Activated CD8-positive, alpha-beta T cell treated with anti-CD3 and anti-CD28 coated beads, Interleukin-2, amount 10 ng/mL, durations not matched to agents 7 days and 5 days (primary cell): ENCODE measurements at regions not wholly inside any gene's neighbourhood (a gene's known extent, or its start where the extent isn't known, plus 50 kb on each side); places are given as distances from the start of the nearest gene placed in this dataset.
"Not testable (repeated sequence)": the region's sequence is repeated elsewhere in the genome, so short reads cannot be mapped to it uniquely, and the experiment has no call there.

ENCODE experiments used
- ATAC-seq: fragments of 150-1000 bp; cut with Tn5 transposase; one replicate; pipeline ENCODE4 v1.10.0; 2021; ENCODE audit warnings: moderate library complexity
- CTCF ChIA-PET: fragments of 350-600 bp; sonication (Branson Sonifier 250); formaldehyde crosslinking; loops from one replicate; lab custom pipeline; 2021; ENCODE audit warnings: antibody characterized with exemption; lab: Charles Lee
- POLR2A ChIA-PET: fragments of 350-600 bp; sonication (Branson Sonifier 250); formaldehyde crosslinking; loops from one replicate; lab custom pipeline; 2021; ENCODE audit warnings: antibody characterized with exemption; lab: Charles Lee
- DNase-seq: peaks from one replicate; pipeline ENCODE4 v3.0.0-alpha.2; 2020
- H3K27ac Mint-ChIP-seq: one replicate; pipeline ENCODE4 v1.8.0; 2021; ENCODE audit warnings: mild to moderate bottlenecking, mixed read lengths
- H3K27me3 Mint-ChIP-seq: one replicate; pipeline ENCODE4 v1.8.0; 2021; ENCODE audit warnings: low read depth, mixed read lengths
- H3K36me3 Mint-ChIP-seq: one replicate; pipeline ENCODE4 v1.8.0; 2021; ENCODE audit warnings: low read depth, mixed read lengths
- H3K4me1 Mint-ChIP-seq: one replicate; pipeline ENCODE4 v1.8.0; 2021; ENCODE audit warnings: low read depth, mixed read lengths
- H3K4me3 Mint-ChIP-seq: one replicate; pipeline ENCODE4 v1.8.0; 2021; ENCODE audit warnings: mild to moderate bottlenecking, mixed read lengths
- H3K9me3 Mint-ChIP-seq: one replicate; pipeline ENCODE4 v1.8.0; 2022; ENCODE audit warnings: mixed read lengths; ENCODE audit not compliant: insufficient read depth

- CTCF ChIA-PET, result no interaction called here
- Mint-ChIP-seq H3K4me3 (no peak overlapping the region), H3K36me3 (no peaks in the 10 kb centered on the region), H3K27ac (no peak overlapping the region), H3K27me3 (no peaks in the 10 kb centered on the region), H3K9me3 (peaks cover 17% of the 10 kb centered on the region), H3K4me1 (no peaks in the 10 kb centered on the region)
- no peak for ATAC-seq
- POLR2A ChIA-PET, result no interaction called here
- DNase-seq, result no peak
Observed at GRCh38 chr7:68406480-68406879, 1191.8 kb upstream of the AUTS2 start.

- ChIA-PET POLR2A (no interaction called here), CTCF (no interaction called here)
- H3K4me1 Mint-ChIP-seq, result no peaks in the 10 kb centered on the region
- H3K4me3 Mint-ChIP-seq, result no peak overlapping the region
- peaks cover 14% of the 10 kb centered on the region for H3K9me3 Mint-ChIP-seq
- H3K27ac Mint-ChIP-seq, result no peak overlapping the region
- no peaks in the 10 kb centered on the region for H3K36me3 Mint-ChIP-seq
- ATAC-seq, result no peak
- no peaks in the 10 kb centered on the region for H3K27me3 Mint-ChIP-seq
- DNase-seq, result no peak
Observed at GRCh38 chr7:68407460-68407859, 1190.8 kb upstream of the AUTS2 start.

GRCh38 chr7:68408873-68409272 is 1189.4 kb upstream of the AUTS2 start:
- DNase-seq (no peak), ATAC-seq (no peak)
- ChIA-PET CTCF (no interaction called here), POLR2A (no interaction called here)
- Mint-ChIP-seq H3K9me3 (peaks cover 14% of the 10 kb centered on the region), H3K4me3 (no peak overlapping the region), H3K27ac (no peak overlapping the region), H3K27me3 (no peaks in the 10 kb centered on the region), H3K36me3 (no peaks in the 10 kb centered on the region), H3K4me1 (no peaks in the 10 kb centered on the region)

- H3K4me3 Mint-ChIP-seq, result no peak overlapping the region
- H3K4me1 Mint-ChIP-seq, result no peaks in the 10 kb centered on the region
- ATAC-seq (no peak), DNase-seq (no peak)
- ChIA-PET POLR2A (no interaction called here), CTCF (no interaction called here)
- peaks cover 14% of the 10 kb centered on the region for H3K9me3 Mint-ChIP-seq
- H3K36me3 Mint-ChIP-seq, result no peaks in the 10 kb centered on the region
- no peak overlapping the region for H3K27ac Mint-ChIP-seq
- H3K27me3 Mint-ChIP-seq, result no peaks in the 10 kb centered on the region
Observed at GRCh38 chr7:68409851-68410250, 1188.4 kb upstream of the AUTS2 start.

- ATAC-seq, H3K36me3 Mint-ChIP-seq, POLR2A ChIA-PET, H3K9me3 Mint-ChIP-seq, H3K4me1 Mint-ChIP-seq, DNase-seq, CTCF ChIA-PET, H3K27ac Mint-ChIP-seq, H3K27me3 Mint-ChIP-seq, H3K4me3 Mint-ChIP-seq: not testable (repeated sequence)
Observed at GRCh38 chr7:68410693-68411092, 1187.6 kb upstream of the AUTS2 start.

- Mint-ChIP-seq H3K27ac (no peak overlapping the region), H3K36me3 (no peaks in the 10 kb centered on the region), H3K4me3 (no peak overlapping the region), H3K27me3 (no peaks in the 10 kb centered on the region), H3K9me3 (peaks cover 8% of the 10 kb centered on the region), H3K4me1 (no peaks in the 10 kb centered on the region)
- DNase-seq (no peak), ATAC-seq (no peak)
- ChIA-PET CTCF (no interaction called here), POLR2A (no interaction called here)
Observed at GRCh38 chr7:68411742-68412141, 1186.5 kb upstream of the AUTS2 start.

- Mint-ChIP-seq H3K27me3 (no peaks in the 10 kb centered on the region), H3K27ac (no peak overlapping the region), H3K4me3 (no peak overlapping the region), H3K4me1 (no peaks in the 10 kb centered on the region), H3K9me3 (peaks cover 13% of the 10 kb centered on the region), H3K36me3 (no peaks in the 10 kb centered on the region)
- DNase-seq (no peak), ATAC-seq (no peak)
- ChIA-PET CTCF (no interaction called here), POLR2A (no interaction called here)
Observed at GRCh38 chr7:68414631-68415425, 1183.4 kb upstream of the AUTS2 start.

GRCh38 chr7:68417002-68417401 is 1181.3 kb upstream of the AUTS2 start:
- Mint-ChIP-seq H3K4me1 (no peaks in the 10 kb centered on the region), H3K27ac (no peak overlapping the region), H3K4me3 (no peak overlapping the region), H3K9me3 (peaks cover 10% of the 10 kb centered on the region), H3K27me3 (no peaks in the 10 kb centered on the region), H3K36me3 (no peaks in the 10 kb centered on the region)
- DNase-seq (no peak), ATAC-seq (no peak)
- ChIA-PET CTCF (no interaction called here), POLR2A (no interaction called here)

GRCh38 chr7:68417659-68418058 is 1180.6 kb upstream of the AUTS2 start:
- ChIA-PET CTCF (no interaction called here), POLR2A (no interaction called here)
- H3K27me3 Mint-ChIP-seq, result no peaks in the 10 kb centered on the region
- no peaks in the 10 kb centered on the region for H3K4me1 Mint-ChIP-seq
- H3K9me3 Mint-ChIP-seq, result peaks cover 10% of the 10 kb centered on the region
- H3K27ac Mint-ChIP-seq, result no peak overlapping the region
- no peak for DNase-seq
- no peak for ATAC-seq
- H3K4me3 Mint-ChIP-seq, result no peak overlapping the region
- no peaks in the 10 kb centered on the region for H3K36me3 Mint-ChIP-seq

GRCh38 chr7:68420342-68421192 is 1177.7 kb upstream of the AUTS2 start:
- Mint-ChIP-seq H3K4me1 (no peaks in the 10 kb centered on the region), H3K27me3 (no peaks in the 10 kb centered on the region), H3K27ac (no peak overlapping the region), H3K36me3 (no peaks in the 10 kb centered on the region), H3K9me3 (peaks cover 20% of the 10 kb centered on the region), H3K4me3 (no peak overlapping the region)
- POLR2A ChIA-PET, result no interaction called here
- CTCF ChIA-PET, result no interaction called here
- ATAC-seq (no peak), DNase-seq (no peak)

- Mint-ChIP-seq H3K27me3 (no peaks in the 10 kb centered on the region), H3K27ac (no peak overlapping the region), H3K9me3 (peaks cover 20% of the 10 kb centered on the region), H3K4me3 (no peak overlapping the region), H3K36me3 (no peaks in the 10 kb centered on the region), H3K4me1 (no peaks in the 10 kb centered on the region)
- ATAC-seq (no peak), DNase-seq (no peak)
- CTCF ChIA-PET, result no interaction called here
- POLR2A ChIA-PET, result no interaction called here
Observed at GRCh38 chr7:68421712-68422111, 1176.6 kb upstream of the AUTS2 start.

GRCh38 chr7:68422281-68422680 is 1176.0 kb upstream of the AUTS2 start:
- CTCF ChIA-PET, result no interaction called here
- Mint-ChIP-seq H3K4me1 (no peaks in the 10 kb centered on the region), H3K4me3 (no peak overlapping the region), H3K27ac (no peak overlapping the region), H3K9me3 (peaks cover 23% of the 10 kb centered on the region), H3K27me3 (no peaks in the 10 kb centered on the region), H3K36me3 (no peaks in the 10 kb centered on the region)
- POLR2A ChIA-PET, result interaction anchor here (0.6 kb wide), 1 partner anchor 922 kb away, joined by 3 read pairs; no protein-coding TSS in a partner anchor
- DNase-seq (no peak), ATAC-seq (no peak)
